ENCODE measurements at regions not wholly inside any gene's neighbourhood (a gene's known extent, or its start where the extent isn't known, plus 50 kb on each side); places are given as distances from the start of the nearest gene placed in this dataset.

- TF ChIP-seq ZNF160 (CRISPR knock-in tag; IDR thresholded peaks at IDR 0.05) (no peak), MYC (CRISPR knock-in tag; IDR thresholded peaks at IDR 0.05; ENCODE audit: borderline replicate concordance) (no peak), ZNF264 (CRISPR knock-in tag; IDR thresholded peaks at IDR 0.05) (no peak), BRCA1 (CRISPR knock-in tag; IDR thresholded peaks at IDR 0.05) (no peak), KDM3A (CRISPR knock-in tag; IDR thresholded peaks at IDR 0.05; ENCODE audit: low read depth) (no peak), ZNF136 (CRISPR knock-in tag; IDR thresholded peaks at IDR 0.05; ENCODE audit: low read depth) (no peak), ZFX (CRISPR knock-in tag; IDR thresholded peaks at IDR 0.05; ENCODE audit: low read depth) (peak; percentile 31), EED (CRISPR knock-in tag; IDR thresholded peaks at IDR 0.05) (no peak), ZIK1 (CRISPR knock-in tag; IDR thresholded peaks at IDR 0.05; ENCODE audit: borderline replicate concordance, low read depth) (no peak), POLR2AphosphoS2 (IDR thresholded peaks at IDR 0.05; ENCODE audit: low read depth, low read length) (no peak), SOX5 (CRISPR knock-in tag; IDR thresholded peaks at IDR 0.05; ENCODE audit: borderline replicate concordance) (no peak), FOXP4 (CRISPR knock-in tag; IDR thresholded peaks at IDR 0.05) (no peak), ZSCAN20 (CRISPR knock-in tag; IDR thresholded peaks at IDR 0.05; ENCODE audit: borderline replicate concordance) (no peak), PLSCR1 (CRISPR knock-in tag; IDR thresholded peaks at IDR 0.05; ENCODE audit: borderline replicate concordance) (no peak), ZNF274 (CRISPR knock-in tag; IDR thresholded peaks at IDR 0.05) (no peak), SMARCC2 (IDR thresholded peaks at IDR 0.05) (no peak), ZNF780A (CRISPR knock-in tag; IDR thresholded peaks at IDR 0.05) (no peak), ZHX2 (IDR thresholded peaks at IDR 0.05; ENCODE audit: low read depth) (peak; percentile 78), ZHX2 (CRISPR knock-in tag; IDR thresholded peaks at IDR 0.05; ENCODE audit: borderline replicate concordance) (no peak), SMAD3 (CRISPR knock-in tag; IDR thresholded peaks at IDR 0.05) (no peak), GABPA (IDR thresholded peaks at IDR 0.05; ENCODE audit: low read depth, low read length) (no peak), GABPA (CRISPR knock-in tag; IDR thresholded peaks at IDR 0.05; ENCODE audit: low read depth) (no peak)
Observed at GRCh38 chr13:99655351-99656091, 154.2 kb downstream of the TM9SF2 start (continued).
